ENCODE measurements at regions not wholly inside any gene's neighbourhood (a gene's known extent, or its start where the extent isn't known, plus 50 kb on each side); places are given as distances from the start of the nearest gene placed in this dataset.

DNA sequence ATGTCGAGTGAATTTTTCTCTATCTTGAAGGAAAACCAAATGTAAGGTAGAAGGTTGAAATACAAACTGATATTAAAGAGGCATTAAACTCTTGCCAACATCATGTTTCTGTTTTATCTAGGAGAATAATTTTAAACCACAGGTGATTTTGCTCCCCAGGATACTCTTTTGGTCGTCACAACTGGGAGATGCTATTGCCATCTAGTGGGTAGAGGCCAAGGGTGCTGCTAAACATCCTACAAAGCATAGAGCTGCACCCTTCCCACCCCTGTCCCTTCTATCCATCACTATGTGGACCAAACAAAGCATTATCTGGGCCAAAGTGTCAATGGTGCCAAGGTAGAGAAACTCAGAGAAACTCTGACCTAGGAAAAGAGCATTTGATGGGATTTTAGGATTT lies 154.6 kb upstream of the MAGEB2 start:
- intact Hi-C loops (cut with DNase I), result no loop called here
- Histone ChIP-seq H3K4me3 (no peak overlapping the region), H3K9me3 (no peaks in the 10 kb centered on the region), H3K27me3 (peaks cover 0 to 13% (median 0%) of the 10 kb centered on the region in 4 donors), H3K27ac (no peak overlapping the region), H3K4me1 (no peaks in the 10 kb centered on the region), H3K36me3 (no peaks in the 10 kb centered on the region)
- ATAC-seq (no peak), FAIRE-seq (no peak), DNase-seq (no peak)
- 29 to 30% methylated on average over 2 of the region's 2 CpGs for WGBS, 2 donors
- TF ChIP-seq, protein P1, sequence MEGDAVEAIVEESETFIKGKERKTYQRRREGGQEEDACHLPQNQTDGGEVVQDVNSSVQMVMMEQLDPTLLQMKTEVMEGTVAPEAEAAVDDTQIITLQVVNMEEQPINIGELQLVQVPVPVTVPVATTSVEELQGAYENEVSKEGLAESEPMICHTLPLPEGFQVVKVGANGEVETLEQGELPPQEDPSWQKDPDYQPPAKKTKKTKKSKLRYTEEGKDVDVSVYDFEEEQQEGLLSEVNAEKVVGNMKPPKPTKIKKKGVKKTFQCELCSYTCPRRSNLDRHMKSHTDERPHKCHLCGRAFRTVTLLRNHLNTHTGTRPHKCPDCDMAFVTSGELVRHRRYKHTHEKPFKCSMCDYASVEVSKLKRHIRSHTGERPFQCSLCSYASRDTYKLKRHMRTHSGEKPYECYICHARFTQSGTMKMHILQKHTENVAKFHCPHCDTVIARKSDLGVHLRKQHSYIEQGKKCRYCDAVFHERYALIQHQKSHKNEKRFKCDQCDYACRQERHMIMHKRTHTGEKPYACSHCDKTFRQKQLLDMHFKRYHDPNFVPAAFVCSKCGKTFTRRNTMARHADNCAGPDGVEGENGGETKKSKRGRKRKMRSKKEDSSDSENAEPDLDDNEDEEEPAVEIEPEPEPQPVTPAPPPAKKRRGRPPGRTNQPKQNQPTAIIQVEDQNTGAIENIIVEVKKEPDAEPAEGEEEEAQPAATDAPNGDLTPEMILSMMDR (IDR thresholded peaks at IDR 0.05), result no peak

DNA sequence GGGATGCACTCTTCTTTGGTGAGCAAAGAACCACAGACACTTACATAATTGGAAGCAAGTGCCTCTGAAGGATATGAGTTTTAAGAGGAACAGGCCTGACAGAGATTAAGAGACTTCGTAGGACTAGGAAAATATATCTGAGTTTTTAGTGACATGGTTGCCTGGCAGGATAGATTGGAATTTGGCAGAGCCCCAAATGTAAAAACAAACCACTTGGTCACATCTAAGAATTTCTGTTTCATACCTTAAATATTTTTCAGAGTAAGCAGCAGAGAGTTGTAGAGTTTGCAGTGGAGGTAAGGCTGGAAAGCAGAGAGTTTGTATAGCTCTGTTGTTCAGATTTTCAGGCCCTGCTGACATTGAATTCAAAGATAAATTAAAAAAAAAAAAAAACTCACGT lies 150.1 kb upstream of the MAGEB2 start:
- ATAC-seq, result no peak
- FAIRE-seq, result no peak
- H3K36me3 ChIP-seq, result no peaks in the 10 kb centered on the region
- DNase-seq, result no peak
- 20 to 34% methylated on average over 2 of the region's 2 CpGs for WGBS, 2 donors
- H3K27ac ChIP-seq, result no peak overlapping the region
- H3K27me3 ChIP-seq, result peaks cover 0 to 13% (median 0%) of the 10 kb centered on the region in 4 donors
- H3K4me1 ChIP-seq, result no peaks in the 10 kb centered on the region
- intact Hi-C loops (cut with DNase I), result no loop called here
- TF ChIP-seq, protein P1 (IDR thresholded peaks at IDR 0.05), result no peak
- H3K4me3 ChIP-seq, result no peak overlapping the region
- H3K9me3 ChIP-seq, result no peaks in the 10 kb centered on the region

DNA sequence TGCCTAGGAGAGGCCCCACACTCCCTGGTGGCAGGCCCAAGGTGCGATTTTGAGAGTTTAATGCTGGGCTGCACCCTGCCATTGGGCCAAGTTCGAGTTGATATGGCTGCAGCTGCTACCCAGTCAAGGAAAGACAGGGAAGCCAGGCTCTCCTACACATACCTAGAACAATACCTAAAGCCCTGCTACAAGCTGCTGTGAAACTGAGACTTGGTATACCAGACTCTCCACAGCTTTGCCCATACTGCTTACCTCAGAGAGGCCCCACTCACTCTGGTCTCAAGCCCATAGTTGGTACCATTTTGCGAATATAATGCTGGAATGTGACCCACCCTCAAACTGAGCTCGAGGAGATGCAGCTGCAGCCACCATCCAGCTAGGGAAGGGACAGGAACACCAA lies 147.7 kb upstream of the MAGEB2 start:
- no peak for FAIRE-seq
- WGBS, 2 donors, result 41 to 45% methylated on average over 4 of the region's 4 CpGs

DNA sequence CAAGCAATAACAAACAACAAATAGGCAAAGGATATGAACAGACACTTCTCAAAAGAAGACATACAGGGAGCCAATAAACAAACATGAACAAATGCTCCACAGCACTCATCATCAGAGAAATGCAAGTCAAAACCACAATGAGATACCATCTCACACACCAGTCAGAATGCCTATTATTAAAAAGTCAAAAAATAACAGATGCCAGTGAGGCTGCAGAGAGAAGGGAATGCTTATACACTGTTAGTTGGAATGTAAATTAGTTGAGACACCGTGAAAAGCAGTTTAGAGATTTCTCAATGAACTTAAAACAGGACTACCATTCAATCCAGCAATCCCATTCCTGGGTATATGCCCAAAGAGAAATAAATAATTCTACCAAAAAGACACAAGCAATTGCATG lies 129.8 kb upstream of the MAGEB2 start:
- 63 to 66% methylated on average over 1 of the region's 1 CpG for WGBS, 2 donors
- no peak for ATAC-seq
- Histone ChIP-seq H3K4me1 (no peaks in the 10 kb centered on the region), H3K9me3 (peaks cover 0 to 4% (median 2%) of the 10 kb centered on the region in 4 donors), H3K36me3 (no peaks in the 10 kb centered on the region), H3K27ac (no peak overlapping the region), H3K27me3 (peaks cover 0 to 3% (median 0%) of the 10 kb centered on the region in 4 donors), H3K4me3 (no peak overlapping the region)
- FAIRE-seq, result no peak
- no peak for DNase-seq
- intact Hi-C loops (cut with DNase I), result no loop called here
- TF ChIP-seq, protein P1 (IDR thresholded peaks at IDR 0.05), result no peak

More for the DNA sequence above, 147.7 kb upstream of the MAGEB2 start:
- Histone ChIP-seq H3K4me1 (no peaks in the 10 kb centered on the region), H3K27ac (no peak overlapping the region), H3K4me3 (no peak overlapping the region), H3K36me3 (no peaks in the 10 kb centered on the region), H3K27me3 (peaks cover 0 to 9% (median 0%) of the 10 kb centered on the region in 4 donors), H3K9me3 (no peaks in the 10 kb centered on the region)
- no peak for ATAC-seq
- TF ChIP-seq, protein P1 (IDR thresholded peaks at IDR 0.05), result no peak
- intact Hi-C loops (cut with DNase I), result no loop called here
- DNase-seq, result no peak

DNA sequence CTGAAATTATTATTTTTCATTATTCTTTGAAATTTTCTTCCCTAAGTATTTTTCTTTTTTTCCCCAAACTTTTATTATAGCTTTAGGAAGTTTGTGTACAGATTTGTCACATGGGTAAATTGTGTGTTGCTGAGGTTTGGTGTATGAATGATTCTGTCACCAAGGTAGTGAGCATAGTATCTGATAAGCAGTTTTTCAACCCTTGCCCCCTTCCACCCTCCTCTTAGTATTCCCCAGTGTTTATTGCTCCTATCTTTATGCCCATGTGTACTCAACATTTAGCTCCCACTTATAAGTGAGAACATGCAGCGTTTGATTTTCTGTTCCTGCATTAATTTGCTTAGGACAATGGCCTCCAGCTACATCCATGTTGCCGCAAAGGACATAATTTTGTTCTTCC lies 103.9 kb upstream of the MAGEB2 start:
- Histone ChIP-seq H3K27ac (no peak overlapping the region), H3K9me3 (no peaks in the 10 kb centered on the region), H3K36me3 (no peaks in the 10 kb centered on the region), H3K4me1 (no peaks in the 10 kb centered on the region), H3K27me3 (peaks cover 0 to 11% (median 0%) of the 10 kb centered on the region in 4 donors), H3K4me3 (no peak overlapping the region)
- intact Hi-C loops (cut with DNase I), result no loop called here
- TF ChIP-seq, protein P1 (IDR thresholded peaks at IDR 0.05), result no peak
- ATAC-seq, result no peak
- 48 to 63% methylated on average over 2 of the region's 2 CpGs for WGBS, 2 donors
- no peak for FAIRE-seq
- no peak for DNase-seq
